ENCODE measurements at regions not wholly inside any gene's neighbourhood (a gene's known extent, or its start where the extent isn't known, plus 50 kb on each side); places are given as distances from the start of the nearest gene placed in this dataset.
A peak's percentile ranks its signal among the peaks of the same experiment; 100 is the strongest.

DNA sequence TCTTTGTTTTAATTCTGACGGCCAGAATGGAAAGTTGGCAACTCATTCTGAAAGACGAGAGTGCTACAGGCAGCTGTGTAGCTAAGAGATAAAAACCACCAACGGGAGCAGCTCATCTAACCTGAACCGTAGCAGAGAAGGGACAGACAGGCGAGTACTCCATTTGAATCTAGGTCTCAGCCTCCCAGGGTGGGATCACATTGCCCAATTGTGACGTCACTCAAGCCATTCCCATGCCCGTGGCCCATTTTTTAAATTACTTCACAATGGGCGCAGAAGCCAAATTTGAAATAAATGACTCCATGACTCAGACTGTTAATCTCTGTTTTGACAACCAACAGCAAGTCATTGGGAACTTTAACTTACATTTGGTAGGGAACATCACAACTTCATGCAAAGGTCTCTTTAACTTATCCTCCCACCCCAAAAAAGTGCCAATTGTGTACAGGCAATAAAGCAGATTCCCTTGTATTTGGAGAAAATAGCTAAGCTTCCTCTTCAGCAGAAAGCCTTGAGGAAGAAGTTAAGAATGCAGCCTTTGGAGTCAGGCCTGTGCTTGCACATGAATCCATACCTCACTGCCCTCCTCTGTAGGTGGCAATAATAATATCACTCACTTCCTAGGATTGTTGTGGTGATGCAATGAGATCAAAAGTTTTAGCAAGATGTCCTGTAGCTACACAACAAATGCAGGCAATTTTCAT lies 93.2 kb upstream of the KIF5B start:
- Histone ChIP-seq H3K79me2 (ENCODE audit: control insufficient read depth, insufficient read depth, low read length) (no peaks in the 10 kb centered on the region), H3K4me2 (ENCODE audit: insufficient read depth, low read length) (peak overlapping the region; percentile 53; the same call in 1 of the 2 replicates), H3K9ac (ENCODE audit: insufficient read depth in 1 of 2, low read depth in 2 of 2, low read length in 2 of 2) (no peak overlapping the region), H3K36me3 (ENCODE audit: control insufficient read depth, insufficient read depth, low read length) (no peaks in the 10 kb centered on the region), H3K9me1 (ENCODE audit: control insufficient read depth, insufficient read depth, low read length) (no peaks in the 10 kb centered on the region), H3K4me3 (no peak overlapping the region), H4K20me1 (replicated peaks; ENCODE audit: control insufficient read depth, insufficient read depth, low read length) (no peaks in the 10 kb centered on the region), H3K4me1 (replicated peaks in 1 of 2; ENCODE audit: control insufficient read depth in 2 of 2, insufficient read depth in 2 of 2, low read length in 2 of 2) (peaks cover 4 to 15% of the 10 kb centered on the region in 2 experiments), H3K9me3 (replicated peaks; ENCODE audit: control insufficient read depth, insufficient read depth, low read depth, low read length) (no peaks in the 10 kb centered on the region), H2AFZ (ENCODE audit: low read depth, low read length) (peak overlapping the region; percentile 38; the same call in 1 of the 2 replicates), H3K27ac (ENCODE audit: extremely low read depth, low read depth, low read length) (peak overlapping the region; percentile 27; the same call in 2 of the 3 replicates), H3K27me3 (ENCODE audit: control insufficient read depth in 2 of 2, insufficient read depth in 2 of 2, low read length in 2 of 2) (no peaks in the 10 kb centered on the region; a peak in 2 of 5 replicates)
- peak in 2 of 4 experiments; percentile 36 to 48 for DNase-seq (ENCODE audit: extremely low read depth in 1 of 4, low spot score in 3 of 4)
- intact Hi-C loops (cut with micrococcal nuclease) (loop anchor here (10.0 kb wide), 1 partner anchor 95 kb away; the partner anchor contains the start of gene KIF5B), in situ Hi-C loops (cut with MboI) (no loop called here)
- WGBS (ENCODE audit: insufficient coverage, low coverage, missing lambda C conversion rate), result 6% methylated on average over 8 of the region's 8 CpGs
- ChIA-PET CTCF (ENCODE audit: low intra/inter-chr PET ratio) (interaction anchor here (0.5 kb wide), 1 partner anchor 57 kb away, joined by 5 read pairs; no protein-coding TSS in a partner anchor), POLR2A (interaction anchor here (0.6 to 1.0 kb wide), 3 partner anchors 9 to 34 kb away, joined by 3 to 5 read pairs (median 3); no protein-coding TSS in a partner anchor)
- FAIRE-seq, result no peak
- no TSS peak for BruUV-seq (replicated peaks)
- peak; percentile 67 for ATAC-seq
- TF ChIP-seq SMARCC2 (IDR thresholded peaks at IDR 0.05; ENCODE audit: low read depth) (no peak), ZNF79 (CRISPR knock-in tag; IDR thresholded peaks at IDR 0.05; ENCODE audit: low read depth) (no peak), RBM14 (IDR thresholded peaks at IDR 0.05; ENCODE audit: borderline replicate concordance, insufficient read depth, low read depth, low read length) (no peak), FOXJ2 (tag; IDR thresholded peaks at IDR 0.05) (no peak), SAFB2 (IDR thresholded peaks at IDR 0.05; ENCODE audit: borderline replicate concordance, low read depth, low read length, severe bottlenecking) (no peak)
- TF ChIP-seq, protein P1, sequence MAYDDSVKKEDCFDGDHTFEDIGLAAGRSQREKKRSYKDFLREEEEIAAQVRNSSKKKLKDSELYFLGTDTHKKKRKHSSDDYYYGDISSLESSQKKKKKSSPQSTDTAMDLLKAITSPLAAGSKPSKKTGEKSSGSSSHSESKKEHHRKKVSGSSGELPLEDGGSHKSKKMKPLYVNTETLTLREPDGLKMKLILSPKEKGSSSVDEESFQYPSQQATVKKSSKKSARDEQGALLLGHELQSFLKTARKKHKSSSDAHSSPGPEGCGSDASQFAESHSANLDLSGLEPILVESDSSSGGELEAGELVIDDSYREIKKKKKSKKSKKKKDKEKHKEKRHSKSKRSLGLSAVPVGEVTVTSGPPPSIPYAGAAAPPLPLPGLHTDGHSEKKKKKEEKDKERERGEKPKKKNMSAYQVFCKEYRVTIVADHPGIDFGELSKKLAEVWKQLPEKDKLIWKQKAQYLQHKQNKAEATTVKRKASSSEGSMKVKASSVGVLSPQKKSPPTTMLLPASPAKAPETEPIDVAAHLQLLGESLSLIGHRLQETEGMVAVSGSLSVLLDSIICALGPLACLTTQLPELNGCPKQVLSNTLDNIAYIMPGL (CRISPR knock-in tag; IDR thresholded peaks at IDR 0.05), result no peak
- TF ChIP-seq, protein P2, sequence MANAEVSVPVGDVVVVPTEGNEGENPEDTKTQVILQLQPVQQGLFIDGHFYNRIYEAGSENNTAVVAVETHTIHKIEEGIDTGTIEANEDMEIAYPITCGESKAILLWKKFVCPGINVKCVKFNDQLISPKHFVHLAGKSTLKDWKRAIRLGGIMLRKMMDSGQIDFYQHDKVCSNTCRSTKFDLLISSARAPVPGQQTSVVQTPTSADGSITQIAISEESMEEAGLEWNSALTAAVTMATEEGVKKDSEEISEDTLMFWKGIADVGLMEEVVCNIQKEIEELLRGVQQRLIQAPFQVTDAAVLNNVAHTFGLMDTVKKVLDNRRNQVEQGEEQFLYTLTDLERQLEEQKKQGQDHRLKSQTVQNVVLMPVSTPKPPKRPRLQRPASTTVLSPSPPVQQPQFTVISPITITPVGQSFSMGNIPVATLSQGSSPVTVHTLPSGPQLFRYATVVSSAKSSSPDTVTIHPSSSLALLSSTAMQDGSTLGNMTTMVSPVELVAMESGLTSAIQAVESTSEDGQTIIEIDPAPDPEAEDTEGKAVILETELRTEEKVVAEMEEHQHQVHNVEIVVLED (CRISPR knock-in tag; IDR thresholded peaks at IDR 0.05), result no peak
- TF ChIP-seq, protein P3, sequence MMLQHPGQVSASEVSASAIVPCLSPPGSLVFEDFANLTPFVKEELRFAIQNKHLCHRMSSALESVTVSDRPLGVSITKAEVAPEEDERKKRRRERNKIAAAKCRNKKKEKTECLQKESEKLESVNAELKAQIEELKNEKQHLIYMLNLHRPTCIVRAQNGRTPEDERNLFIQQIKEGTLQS (IDR thresholded peaks at IDR 0.05), result peak; percentile 65; the same call in 1 of the 2 replicates
- TF ChIP-seq, protein P3 (CRISPR knock-in tag; conservative IDR thresholded peaks at IDR 0.05), result no peak

Measured in K562 (cell line).